Trophoblast cell (in vitro differentiated cells and primary cell): ENCODE measurements at regions not wholly inside any gene's neighbourhood (a gene's known extent, or its start where the extent isn't known, plus 50 kb on each side); places are given as distances from the start of the nearest gene placed in this dataset.

ENCODE experiments used
- DNase-seq, 2 donors: peaks; one replicate each; pipeline ENCODE4 v3.0.0-alpha.2; 2016
- H2AFZ ChIP-seq: 2 replicates; pipeline ENCODE4 v1.6.1; 2013; ENCODE audit warnings: low read length, moderate library complexity, mild to moderate bottlenecking; ENCODE audit not compliant: insufficient read depth, poor library complexity
- H2AK5ac ChIP-seq: 2 replicates; pipeline ENCODE4 v1.6.1; 2013; ENCODE audit warnings: mild to moderate bottlenecking, low read length
- H2BK120ac ChIP-seq: 2 replicates; pipeline ENCODE4 v1.6.1; 2013; ENCODE audit warnings: low read length, mild to moderate bottlenecking, moderate library complexity; ENCODE audit not compliant: insufficient read depth, poor library complexity
- H2BK12ac ChIP-seq: 2 replicates; pipeline ENCODE4 v1.6.1; 2013; ENCODE audit warnings: mild to moderate bottlenecking, low read length, moderate library complexity
- H2BK5ac ChIP-seq: 2 replicates; pipeline ENCODE4 v1.6.1; 2013; ENCODE audit warnings: low read length, low read depth, moderate library complexity, mild to moderate bottlenecking; ENCODE audit not compliant: poor library complexity
- H3K14ac ChIP-seq: 2 replicates; pipeline ENCODE4 v1.6.1; 2013; ENCODE audit warnings: mild to moderate bottlenecking, low read length
- H3K18ac ChIP-seq: 2 replicates; pipeline ENCODE4 v1.6.1; 2013; ENCODE audit warnings: mild to moderate bottlenecking, low read length
- H3K23ac ChIP-seq: 2 replicates; pipeline ENCODE4 v1.6.1; 2013; ENCODE audit warnings: low read length
- H3K27ac ChIP-seq: 2 replicates; pipeline ENCODE4 v1.5.1; 2013; ENCODE audit warnings: low read depth, mild to moderate bottlenecking, inconsistent platforms, low read length, moderate library complexity
- H3K27me3 ChIP-seq: 2 replicates; pipeline ENCODE4 v1.6.1; 2013; ENCODE audit warnings: inconsistent platforms, mild to moderate bottlenecking, low read length, moderate library complexity; ENCODE audit not compliant: insufficient read depth
- H3K36me3 ChIP-seq, 2 experiments: 1 replicate in 1 of 2; 2 replicates in 1 of 2; pipeline ENCODE4 v1.6.1; 2013; ENCODE audit warnings: low read length in 2 of 2, mild to moderate bottlenecking in 2 of 2, moderate library complexity in 1 of 2; ENCODE audit not compliant: insufficient read depth in 2 of 2, control insufficient read depth in 1 of 2
- H3K4ac ChIP-seq: 2 replicates; pipeline ENCODE4 v1.6.1; 2013; ENCODE audit warnings: low read depth, mild to moderate bottlenecking, low read length, moderate library complexity
- H3K4me1 ChIP-seq, 2 experiments: 1 replicate in 1 of 2; 2 replicates in 1 of 2; pipeline ENCODE4 v1.6.1; 2013; ENCODE audit warnings: low read length in 2 of 2, mild to moderate bottlenecking in 2 of 2, moderate library complexity in 1 of 2; ENCODE audit not compliant: insufficient read depth in 2 of 2, control insufficient read depth in 1 of 2
- H3K4me2 ChIP-seq: 2 replicates; pipeline ENCODE4 v1.6.1; 2013; ENCODE audit warnings: inconsistent platforms, mild to moderate bottlenecking, low read length, moderate library complexity
- H3K4me3 ChIP-seq: 2 replicates; pipeline ENCODE4 v1.5.1; 2013; ENCODE audit warnings: mild to moderate bottlenecking, low read depth, low read length, inconsistent platforms
- H3K79me1 ChIP-seq: one replicate; pipeline ENCODE4 v1.6.1; 2013; ENCODE audit warnings: low read length
- H3K79me2 ChIP-seq: 2 replicates; pipeline ENCODE4 v1.6.1; 2013; ENCODE audit warnings: low read length, mild to moderate bottlenecking; ENCODE audit not compliant: control insufficient read depth, insufficient read depth, poor library complexity
- H3K9ac ChIP-seq: 2 replicates; pipeline ENCODE4 v1.6.1; 2013; ENCODE audit warnings: mild to moderate bottlenecking, low read length
- H3K9me3 ChIP-seq: 2 replicates; pipeline ENCODE4 v1.6.1; 2013; ENCODE audit warnings: low read depth, mild to moderate bottlenecking, control low read depth, inconsistent platforms, low read length; ENCODE audit not compliant: insufficient read depth
- H4K12ac ChIP-seq: 2 replicates; pipeline ENCODE4 v1.6.1; 2013; ENCODE audit warnings: low read depth, mild to moderate bottlenecking, low read length, moderate library complexity
- H4K8ac ChIP-seq: 2 replicates; pipeline ENCODE4 v1.6.1; 2013; ENCODE audit warnings: low read depth, mild to moderate bottlenecking, low read length, moderate library complexity
- H4K91ac ChIP-seq: one replicate; pipeline ENCODE4 v1.6.1; 2013; ENCODE audit warnings: low read depth, mild to moderate bottlenecking, low read length, moderate library complexity
- WGBS: extraction: QIAGEN DNeasy Blood & Tissue Kit; methylation state at CpG from one replicate; pipeline ENCODE4 v1.1.7; 2013; ENCODE audit warnings: missing lambda C conversion rate; ENCODE audit not compliant: insufficient read length, insufficient coverage; ENCODE audit errors: extremely low coverage; 5-methylcytosine and 5-hydroxymethylcytosine counted together

DNA sequence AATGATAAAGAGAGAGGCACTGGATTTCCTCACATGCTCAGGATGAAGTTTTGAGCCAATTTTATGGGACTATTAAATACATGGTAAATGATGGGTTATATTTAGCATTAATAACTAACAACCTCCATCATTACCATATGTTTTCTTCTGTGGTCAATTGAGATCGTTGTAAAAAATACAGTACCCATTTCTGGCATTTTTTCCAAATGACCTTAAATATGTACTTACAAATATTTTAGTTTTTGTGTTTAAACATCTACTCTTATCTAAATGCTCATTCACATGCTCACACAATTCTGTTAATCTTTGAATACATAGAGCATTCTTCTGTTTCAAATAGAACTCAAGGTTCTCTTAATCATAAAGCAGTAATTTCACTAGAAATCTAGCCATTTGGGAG is 330.0 kb upstream of the BRINP3 start:
- H3K79me1 ChIP-seq, result no peaks in the 10 kb centered on the region
- H3K27me3 ChIP-seq, result no peaks in the 10 kb centered on the region
- no peak overlapping the region for H3K27ac ChIP-seq
- H3K79me2 ChIP-seq, result no peaks in the 10 kb centered on the region
- H4K91ac ChIP-seq, result no peak overlapping the region
- no peak overlapping the region for H4K12ac ChIP-seq
- H3K23ac ChIP-seq, result no peak overlapping the region
- no peak overlapping the region for H2BK12ac ChIP-seq
- no peaks in the 10 kb centered on the region for H3K36me3 ChIP-seq
- no peak overlapping the region for H3K9ac ChIP-seq
- no peak overlapping the region for H3K4me3 ChIP-seq
- no peak overlapping the region for H2AFZ ChIP-seq
- H3K18ac ChIP-seq, result no peak overlapping the region
- H3K4me2 ChIP-seq, result no peak overlapping the region
- no peak overlapping the region for H2BK5ac ChIP-seq
- no peak overlapping the region for H3K4ac ChIP-seq
- H2AK5ac ChIP-seq, result no peak overlapping the region
- no peaks in the 10 kb centered on the region for H3K4me1 ChIP-seq
- no peak overlapping the region for H2BK120ac ChIP-seq
- H4K8ac ChIP-seq, result no peak overlapping the region
- DNase-seq, result no peak
- no peak overlapping the region for H3K14ac ChIP-seq
- H3K9me3 ChIP-seq, result no peaks in the 10 kb centered on the region
- no CpG with 5 or more reads among the region's 1 CpG for WGBS

DNA sequence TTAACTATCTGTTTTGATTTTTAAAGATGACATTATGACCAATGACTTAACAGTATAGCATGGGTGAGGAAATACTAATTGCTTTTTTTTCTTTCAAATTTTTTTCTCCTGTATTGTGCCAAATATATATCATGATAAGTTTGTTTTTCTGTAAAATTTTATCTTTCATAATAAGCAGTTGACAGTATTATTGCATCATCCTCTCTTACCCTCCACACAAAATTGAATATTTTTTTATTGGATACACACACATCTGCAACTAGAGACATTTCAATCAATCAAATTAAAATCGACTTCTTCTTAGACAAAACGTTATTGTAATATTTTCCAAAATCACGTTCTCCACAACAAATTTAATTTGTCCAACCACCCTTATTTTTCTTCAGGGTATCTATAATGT is 330.4 kb upstream of the BRINP3 start:
- Histone ChIP-seq H3K14ac (no peak overlapping the region), H3K79me1 (no peaks in the 10 kb centered on the region), H3K18ac (no peak overlapping the region), H3K4me2 (no peak overlapping the region), H3K23ac (no peak overlapping the region), H2BK120ac (no peak overlapping the region), H3K36me3 (no peaks in the 10 kb centered on the region), H3K4ac (no peak overlapping the region), H3K27ac (no peak overlapping the region), H2BK12ac (no peak overlapping the region), H2AK5ac (no peak overlapping the region), H4K91ac (no peak overlapping the region), H4K12ac (no peak overlapping the region), H2AFZ (no peak overlapping the region), H3K9me3 (no peaks in the 10 kb centered on the region), H3K4me3 (no peak overlapping the region), H3K79me2 (no peaks in the 10 kb centered on the region), H3K4me1 (no peaks in the 10 kb centered on the region), H3K9ac (no peak overlapping the region), H2BK5ac (no peak overlapping the region), H4K8ac (no peak overlapping the region), H3K27me3 (no peaks in the 10 kb centered on the region)
- no peak for DNase-seq
- WGBS, result 96% methylated on average over 3 of the region's 3 CpGs

- Histone ChIP-seq H2AK5ac (no peak overlapping the region), H3K27ac (no peak overlapping the region), H2AFZ (no peak overlapping the region), H3K36me3 (no peaks in the 10 kb centered on the region), H3K4ac (no peak overlapping the region), H3K14ac (no peak overlapping the region), H4K8ac (no peak overlapping the region), H3K23ac (no peak overlapping the region), H4K12ac (no peak overlapping the region), H4K91ac (no peak overlapping the region), H3K9ac (no peak overlapping the region), H2BK120ac (no peak overlapping the region), H3K18ac (no peak overlapping the region), H3K4me2 (no peak overlapping the region), H2BK5ac (no peak overlapping the region), H3K9me3 (no peaks in the 10 kb centered on the region), H3K79me2 (no peaks in the 10 kb centered on the region), H3K4me3 (no peak overlapping the region), H3K79me1 (no peaks in the 10 kb centered on the region), H3K27me3 (no peaks in the 10 kb centered on the region), H3K4me1 (no peaks in the 10 kb centered on the region), H2BK12ac (no peak overlapping the region)
- WGBS, result no CpG with 5 or more reads among the region's 3 CpGs
- DNase-seq, result no peak
These were observed 331.6 kb upstream of the BRINP3 start for GRCh38 chr1:190809312-190809711.

- DNase-seq, result no peak
- Histone ChIP-seq H4K91ac (no peak overlapping the region), H3K27ac (no peak overlapping the region), H3K4ac (no peak overlapping the region), H3K79me2 (no peaks in the 10 kb centered on the region), H3K14ac (no peak overlapping the region), H3K27me3 (no peaks in the 10 kb centered on the region), H3K9me3 (no peaks in the 10 kb centered on the region), H4K8ac (no peak overlapping the region), H3K4me1 (no peaks in the 10 kb centered on the region), H4K12ac (no peak overlapping the region), H3K4me3 (no peak overlapping the region), H2BK5ac (no peak overlapping the region), H2AK5ac (no peak overlapping the region), H2BK12ac (no peak overlapping the region), H3K9ac (no peak overlapping the region), H3K4me2 (no peak overlapping the region), H3K79me1 (no peaks in the 10 kb centered on the region), H2BK120ac (no peak overlapping the region), H3K18ac (no peak overlapping the region), H3K23ac (no peak overlapping the region), H2AFZ (no peak overlapping the region), H3K36me3 (no peaks in the 10 kb centered on the region)
- no CpG with 5 or more reads among the region's 2 CpGs for WGBS
These were observed 335.3 kb upstream of the BRINP3 start for GRCh38 chr1:190812996-190813395.

GRCh38 chr1:190832511-190832910 is 354.8 kb upstream of the BRINP3 start:
- no peaks in the 10 kb centered on the region for H3K4me1 ChIP-seq
- no peak overlapping the region for H3K18ac ChIP-seq
- no peak overlapping the region for H3K4me3 ChIP-seq

More at GRCh38 chr1:190832511-190832910, 354.8 kb upstream of the BRINP3 start:
- H2AFZ ChIP-seq, result no peak overlapping the region
- no peak overlapping the region for H3K23ac ChIP-seq
- no peaks in the 10 kb centered on the region for H3K36me3 ChIP-seq
- H3K79me2 ChIP-seq, result no peaks in the 10 kb centered on the region
- no peak overlapping the region for H2BK12ac ChIP-seq
- H4K8ac ChIP-seq, result no peak overlapping the region
- H2BK5ac ChIP-seq, result no peak overlapping the region
- H4K91ac ChIP-seq, result no peak overlapping the region
- H2AK5ac ChIP-seq, result no peak overlapping the region
- no peak overlapping the region for H3K27ac ChIP-seq
- no peak overlapping the region for H3K4me2 ChIP-seq
- no peak overlapping the region for H2BK120ac ChIP-seq
- H3K9me3 ChIP-seq, result no peaks in the 10 kb centered on the region
- no peak overlapping the region for H4K12ac ChIP-seq
- H3K9ac ChIP-seq, result no peak overlapping the region
- H3K79me1 ChIP-seq, result no peaks in the 10 kb centered on the region
- no peaks in the 10 kb centered on the region for H3K27me3 ChIP-seq
- H3K4ac ChIP-seq, result no peak overlapping the region
- DNase-seq, result no peak
- H3K14ac ChIP-seq, result no peak overlapping the region
